ENCODE measurements at regions not wholly inside any gene's neighbourhood (a gene's known extent, or its start where the extent isn't known, plus 50 kb on each side); places are given as distances from the start of the nearest gene placed in this dataset.

GRCh38 chr4:58603951-58604350 is 1493.8 kb upstream of the IGFBP7 start:
- no peak for TF ChIP-seq EZH2 (IDR thresholded peaks at IDR 0.05; ENCODE audit: borderline replicate concordance, low read depth, low read length, severe bottlenecking)
- no peak for TF ChIP-seq POLR2A (IDR thresholded peaks at IDR 0.05; ENCODE audit: low read depth, low read length)
- TF ChIP-seq CTCF (IDR thresholded peaks at IDR 0.05; ENCODE audit: extremely low read depth in 1 of 2, insufficient read depth in 1 of 2, low read depth in 1 of 2, low read length in 2 of 2) = no peak
- no peak for TF ChIP-seq MYC (IDR thresholded peaks at IDR 0.05; ENCODE audit: low read depth, low read length)

All from endothelial cell of umbilical vein (primary cell).